Kidney (tissue), 13 donors: ENCODE measurements at regions not wholly inside any gene's neighbourhood (a gene's known extent, or its start where the extent isn't known, plus 50 kb on each side); places are given as distances from the start of the nearest gene placed in this dataset.

Source experiments
- DNase-seq, 5 donors: peaks; one replicate each; pipeline ENCODE4 v3.0.0-alpha.2; 2013 to 2020
- FAIRE-seq: peaks from 2 replicates; lab custom pipeline; 2012; peaks lifted over from hg19 to GRCh38; lab: Jason Lieb, UNC
- H3K27ac ChIP-seq, 2 donors: one replicate each; pipeline ENCODE4 v1.7.0; 2013; ENCODE audit warnings: low read depth in 2 of 2, low read length in 2 of 2, inconsistent platforms in 1 of 2
- H3K27me3 ChIP-seq: one replicate; pipeline ENCODE4 v1.7.1; 2013; ENCODE audit warnings: low read length, inconsistent platforms; ENCODE audit not compliant: control insufficient read depth, insufficient read depth
- H3K36me3 ChIP-seq, 3 donors: one replicate each; pipeline versions ENCODE4 v1.7.0 to v1.7.1; 2013; ENCODE audit warnings: low read length in 3 of 3, control low read depth in 1 of 3, inconsistent platforms in 1 of 3; ENCODE audit not compliant: insufficient read depth in 3 of 3, control insufficient read depth in 2 of 3
- H3K4me1 ChIP-seq, 3 donors: one replicate each; pipeline versions ENCODE4 v1.7.0 to v1.7.1; 2013; ENCODE audit warnings: low read length in 3 of 3, inconsistent platforms in 1 of 3, low read depth in 1 of 3; ENCODE audit not compliant: control insufficient read depth in 2 of 3, insufficient read depth in 2 of 3
- H3K4me3 ChIP-seq, 3 donors: one replicate each; pipeline versions ENCODE4 v1.7.0 to v1.8.1; 2013; ENCODE audit warnings: low read length in 3 of 3, control low read depth in 1 of 3, inconsistent platforms in 1 of 3
- H3K9ac ChIP-seq, 3 donors: one replicate each; pipeline versions ENCODE4 v1.7.0 to v1.7.1; 2013; ENCODE audit warnings: low read length in 3 of 3, control low read depth in 1 of 3, inconsistent platforms in 1 of 3
- H3K9me3 ChIP-seq, 3 donors: one replicate each; pipeline versions ENCODE4 v1.7.0 to v1.7.1; 2013; ENCODE audit warnings: low read length in 3 of 3, control low read depth in 1 of 3, inconsistent platforms in 1 of 3; ENCODE audit not compliant: control insufficient read depth in 2 of 3, insufficient read depth in 1 of 3
- intact Hi-C: fragments of 100-400 bp; cut with DNase I; formaldehyde crosslinking; loops from one replicate; pipeline ENCODE4 v1.11.1; 2022
- TF ChIP-seq, protein P1 (sequence below): IDR thresholded peaks from 3 replicates; pipeline ENCODE4 v1.5.1; 2012; ENCODE audit warnings: mild to moderate bottlenecking, moderate library complexity, borderline replicate concordance; ENCODE audit not compliant: insufficient read depth; ENCODE audit errors: extremely low read depth
- donor health status: control.
- donor health status: control.
- donor health status: control.
- donor health status: control.
- donor health status: control.
- donor health status: DM: yes; HTN: yes; CAD: no.
- donor health status: Normal renal cell carcinoma (clear cell type).

DNA sequence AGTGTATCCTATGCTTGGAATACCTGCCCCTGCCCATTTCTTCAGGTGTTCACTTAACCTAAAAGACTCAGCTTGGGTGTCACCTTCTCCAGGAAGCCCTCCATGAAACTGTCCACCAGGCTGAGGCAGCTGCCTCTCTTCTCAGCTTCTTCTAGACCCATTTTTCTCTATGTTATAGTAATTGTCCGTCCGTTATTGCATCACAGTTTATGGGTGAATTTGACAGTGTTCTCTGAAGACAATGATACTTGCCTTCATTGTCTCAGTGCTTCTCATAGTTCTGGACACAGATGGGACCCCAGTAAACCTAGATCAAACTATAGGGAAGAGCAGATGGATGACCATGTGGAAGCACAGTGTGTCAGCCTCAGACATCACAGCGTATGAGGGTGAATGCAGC lies 238.0 kb upstream of the MOCS1 start:
- DNase-seq: no peak
- TF ChIP-seq, protein P1, sequence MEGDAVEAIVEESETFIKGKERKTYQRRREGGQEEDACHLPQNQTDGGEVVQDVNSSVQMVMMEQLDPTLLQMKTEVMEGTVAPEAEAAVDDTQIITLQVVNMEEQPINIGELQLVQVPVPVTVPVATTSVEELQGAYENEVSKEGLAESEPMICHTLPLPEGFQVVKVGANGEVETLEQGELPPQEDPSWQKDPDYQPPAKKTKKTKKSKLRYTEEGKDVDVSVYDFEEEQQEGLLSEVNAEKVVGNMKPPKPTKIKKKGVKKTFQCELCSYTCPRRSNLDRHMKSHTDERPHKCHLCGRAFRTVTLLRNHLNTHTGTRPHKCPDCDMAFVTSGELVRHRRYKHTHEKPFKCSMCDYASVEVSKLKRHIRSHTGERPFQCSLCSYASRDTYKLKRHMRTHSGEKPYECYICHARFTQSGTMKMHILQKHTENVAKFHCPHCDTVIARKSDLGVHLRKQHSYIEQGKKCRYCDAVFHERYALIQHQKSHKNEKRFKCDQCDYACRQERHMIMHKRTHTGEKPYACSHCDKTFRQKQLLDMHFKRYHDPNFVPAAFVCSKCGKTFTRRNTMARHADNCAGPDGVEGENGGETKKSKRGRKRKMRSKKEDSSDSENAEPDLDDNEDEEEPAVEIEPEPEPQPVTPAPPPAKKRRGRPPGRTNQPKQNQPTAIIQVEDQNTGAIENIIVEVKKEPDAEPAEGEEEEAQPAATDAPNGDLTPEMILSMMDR: no peak
- FAIRE-seq: no peak
- Histone ChIP-seq H3K36me3 (no peaks in the 10 kb centered on the region), H3K27me3 (no peaks in the 10 kb centered on the region), H3K4me1 (no peaks in the 10 kb centered on the region), H3K4me3 (no peak overlapping the region), H3K27ac (no peak overlapping the region), H3K9ac (no peak overlapping the region), H3K9me3 (no peaks in the 10 kb centered on the region)
- intact Hi-C loops: no loop called here

DNA sequence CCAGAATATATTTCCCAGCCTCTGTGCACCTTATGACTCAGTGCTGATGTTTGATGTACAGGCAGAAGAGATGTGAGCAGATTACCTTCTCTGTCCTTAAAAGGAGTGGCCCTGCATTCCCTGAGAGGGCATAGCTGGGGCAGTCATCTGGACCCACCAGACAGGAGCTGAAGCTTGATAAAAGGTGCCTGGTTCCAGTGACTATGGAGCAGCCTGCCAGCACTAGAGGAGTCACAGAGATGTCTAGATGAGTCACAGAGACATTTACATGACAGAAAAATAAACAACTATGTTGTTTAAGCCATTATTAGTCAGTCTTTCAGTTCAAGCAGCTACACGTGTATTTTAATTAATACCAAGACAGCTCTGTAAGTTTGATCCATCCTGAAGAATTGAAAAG lies 237.1 kb upstream of the MOCS1 start:
- TF ChIP-seq, protein P1: no peak
- Histone ChIP-seq H3K36me3 (no peaks in the 10 kb centered on the region), H3K27ac (no peak overlapping the region), H3K4me3 (no peak overlapping the region), H3K4me1 (no peaks in the 10 kb centered on the region), H3K9ac (no peak overlapping the region), H3K27me3 (no peaks in the 10 kb centered on the region), H3K9me3 (no peaks in the 10 kb centered on the region)
- intact Hi-C loops: no loop called here
- FAIRE-seq (no peak), DNase-seq (no peak)

DNA sequence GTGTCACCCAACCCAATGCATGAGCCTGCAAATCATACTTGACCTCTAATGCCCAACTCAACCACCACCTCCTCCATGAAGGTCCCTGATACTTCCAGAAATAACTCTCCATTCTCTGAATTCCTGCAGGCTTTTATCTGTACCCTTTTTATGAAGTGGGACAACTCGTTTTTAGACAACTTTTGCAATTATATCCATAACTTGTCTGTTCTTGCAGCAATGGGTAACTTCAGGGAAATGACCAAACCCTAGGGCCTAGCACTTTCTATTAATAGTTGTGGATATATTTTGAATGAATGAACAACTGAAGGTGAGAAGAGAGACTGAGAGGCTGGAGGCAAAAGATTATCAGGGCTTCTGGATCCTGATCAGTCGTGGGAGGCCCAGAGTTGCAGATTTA lies 236.6 kb upstream of the MOCS1 start:
- FAIRE-seq (no peak), DNase-seq (no peak)
- TF ChIP-seq, protein P1: no peak
- intact Hi-C loops: no loop called here
- no peaks in the 10 kb centered on the region for H3K36me3 ChIP-seq
- H3K9ac ChIP-seq: no peak overlapping the region
- H3K27me3 ChIP-seq: no peaks in the 10 kb centered on the region
- no peaks in the 10 kb centered on the region for H3K4me1 ChIP-seq
- H3K4me3 ChIP-seq: no peak overlapping the region
- no peaks in the 10 kb centered on the region for H3K9me3 ChIP-seq
- H3K27ac ChIP-seq: no peak overlapping the region

DNA sequence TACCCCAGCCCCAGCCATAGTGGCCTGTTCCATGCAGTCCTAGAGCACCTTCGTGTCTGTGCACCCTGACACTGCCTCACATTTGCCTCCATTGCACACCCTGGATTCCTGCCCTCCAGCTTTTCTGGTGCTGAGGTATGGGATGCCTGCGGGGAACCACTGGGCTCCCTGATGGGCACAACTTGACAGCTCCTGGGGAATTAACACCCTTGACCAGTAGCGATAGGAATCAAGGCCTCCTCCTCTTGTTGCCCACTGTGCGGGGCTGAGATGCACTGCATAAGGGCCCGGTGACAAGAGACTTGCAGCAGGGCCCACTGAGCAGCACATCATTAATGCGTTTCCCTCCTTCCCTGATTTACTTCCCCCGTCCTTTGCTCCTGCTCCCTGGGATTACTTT lies 235.6 kb upstream of the MOCS1 start:
- intact Hi-C loops: no loop called here
- no peak overlapping the region for H3K4me3 ChIP-seq
- no peak for FAIRE-seq
- no peak overlapping the region for H3K27ac ChIP-seq
- H3K9ac ChIP-seq: no peak overlapping the region
- no peaks in the 10 kb centered on the region for H3K36me3 ChIP-seq
- H3K9me3 ChIP-seq: no peaks in the 10 kb centered on the region
- no peaks in the 10 kb centered on the region for H3K27me3 ChIP-seq
- TF ChIP-seq, protein P1: no peak
- H3K4me1 ChIP-seq: no peaks in the 10 kb centered on the region
- no peak for DNase-seq
